ENCODE measurements at regions not wholly inside any gene's neighbourhood (a gene's known extent, or its start where the extent isn't known, plus 50 kb on each side); places are given as distances from the start of the nearest gene placed in this dataset.

DNA sequence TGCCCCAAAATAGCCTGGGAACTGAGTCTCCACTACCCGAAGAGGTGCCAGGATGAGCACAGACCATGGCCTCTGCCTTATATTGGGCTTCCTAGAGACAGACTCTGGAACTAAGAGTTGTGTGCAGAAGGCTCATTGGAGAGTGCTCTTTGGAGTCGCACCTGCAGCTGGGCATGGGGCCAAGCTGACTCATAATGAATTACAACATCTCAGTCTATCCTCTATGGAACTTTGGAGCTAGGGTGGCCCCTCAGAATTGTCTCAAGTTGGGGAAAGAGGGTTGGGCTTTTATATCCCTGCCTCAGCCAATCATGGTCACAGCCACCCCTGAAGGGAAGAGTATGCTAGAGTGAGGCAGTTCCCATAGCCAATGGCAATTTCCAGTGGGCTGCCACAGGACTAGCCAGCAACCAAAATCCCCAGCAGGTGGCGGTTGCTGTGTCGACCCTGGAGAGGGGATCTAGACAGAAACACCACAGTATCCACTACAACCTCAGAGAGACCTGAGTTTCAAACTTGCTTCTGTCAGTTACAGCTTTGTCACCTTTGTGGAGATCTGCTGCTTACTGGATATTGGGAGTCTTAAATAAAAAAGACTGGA, 93.8 kb downstream of the DMRTA2 start:
- peaks cover 14% of the 10 kb centered on the region for H3K4me1 ChIP-seq (ENCODE audit: insufficient read depth, low read length)
- peaks cover 50% of the 10 kb centered on the region for H3K27me3 Mint-ChIP-seq
- no peak overlapping the region for H3K27ac ChIP-seq (ENCODE audit: low read depth in 1 of 2, low read length in 2 of 2)
- CTCF ChIA-PET: no interaction called here
- no peak overlapping the region for H3K27ac Mint-ChIP-seq
- no peak for DNase-seq
- intact Hi-C loops (cut with DNase I, micrococcal nuclease): no loop called here
- peaks cover 21 to 38% of the 10 kb centered on the region in 2 experiments for H3K27me3 ChIP-seq (ENCODE audit: control insufficient read depth in 1 of 2, insufficient read depth in 2 of 2, low read length in 2 of 2)
- no peak for ATAC-seq (ENCODE audit: poor library complexity)
- H3K4me3 ChIP-seq (ENCODE audit: low read length): no peak overlapping the region
- H3K9me3 ChIP-seq (ENCODE audit: control insufficient read depth in 1 of 2, insufficient read depth in 1 of 2, low read length in 2 of 2): peaks cover 0 to 3% of the 10 kb centered on the region in 2 experiments
- TF ChIP-seq, protein P1, sequence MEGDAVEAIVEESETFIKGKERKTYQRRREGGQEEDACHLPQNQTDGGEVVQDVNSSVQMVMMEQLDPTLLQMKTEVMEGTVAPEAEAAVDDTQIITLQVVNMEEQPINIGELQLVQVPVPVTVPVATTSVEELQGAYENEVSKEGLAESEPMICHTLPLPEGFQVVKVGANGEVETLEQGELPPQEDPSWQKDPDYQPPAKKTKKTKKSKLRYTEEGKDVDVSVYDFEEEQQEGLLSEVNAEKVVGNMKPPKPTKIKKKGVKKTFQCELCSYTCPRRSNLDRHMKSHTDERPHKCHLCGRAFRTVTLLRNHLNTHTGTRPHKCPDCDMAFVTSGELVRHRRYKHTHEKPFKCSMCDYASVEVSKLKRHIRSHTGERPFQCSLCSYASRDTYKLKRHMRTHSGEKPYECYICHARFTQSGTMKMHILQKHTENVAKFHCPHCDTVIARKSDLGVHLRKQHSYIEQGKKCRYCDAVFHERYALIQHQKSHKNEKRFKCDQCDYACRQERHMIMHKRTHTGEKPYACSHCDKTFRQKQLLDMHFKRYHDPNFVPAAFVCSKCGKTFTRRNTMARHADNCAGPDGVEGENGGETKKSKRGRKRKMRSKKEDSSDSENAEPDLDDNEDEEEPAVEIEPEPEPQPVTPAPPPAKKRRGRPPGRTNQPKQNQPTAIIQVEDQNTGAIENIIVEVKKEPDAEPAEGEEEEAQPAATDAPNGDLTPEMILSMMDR (IDR thresholded peaks at IDR 0.05): no peak
- no peak overlapping the region for H3K4me3 Mint-ChIP-seq
- no peaks in the 10 kb centered on the region for H3K9me3 Mint-ChIP-seq
- H3K4me1 Mint-ChIP-seq (ENCODE audit: low read depth): peaks cover 14% of the 10 kb centered on the region
- no peaks in the 10 kb centered on the region for H3K36me3 Mint-ChIP-seq (ENCODE audit: low read depth)
- POLR2A ChIA-PET: no interaction called here
- no peaks in the 10 kb centered on the region for H3K36me3 ChIP-seq (ENCODE audit: insufficient read depth, low read length)

DNA sequence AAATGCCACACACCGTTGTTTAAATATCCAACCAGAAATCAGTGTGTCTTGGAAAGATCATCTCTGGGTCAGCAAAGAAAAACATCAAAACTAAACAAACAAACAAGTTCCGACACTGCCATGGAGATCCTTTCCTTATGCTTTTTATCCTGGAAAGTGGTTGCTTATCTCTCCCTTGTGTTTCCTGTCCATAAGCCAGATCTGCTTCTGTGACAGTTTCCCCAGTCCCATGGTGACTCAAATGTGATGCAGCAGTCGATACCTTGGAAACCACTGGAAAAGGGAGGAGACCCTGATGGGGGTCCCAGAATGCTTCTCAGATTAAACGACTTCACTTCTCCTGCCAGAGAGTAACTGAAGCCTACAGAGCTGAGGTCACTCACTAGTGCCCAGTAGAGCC, 94.7 kb downstream of the DMRTA2 start:
- no peak overlapping the region for H3K4me3 ChIP-seq (ENCODE audit: low read length)
- TF ChIP-seq, protein P1 (IDR thresholded peaks at IDR 0.05): no peak
- H3K36me3 Mint-ChIP-seq (ENCODE audit: low read depth): no peaks in the 10 kb centered on the region
- H3K4me1 Mint-ChIP-seq (ENCODE audit: low read depth): peaks cover 9% of the 10 kb centered on the region
- peaks cover 0 to 3% of the 10 kb centered on the region in 2 experiments for H3K9me3 ChIP-seq (ENCODE audit: control insufficient read depth in 1 of 2, insufficient read depth in 1 of 2, low read length in 2 of 2)
- intact Hi-C loops (cut with DNase I, micrococcal nuclease): no loop called here
- peaks cover 13 to 29% of the 10 kb centered on the region in 2 experiments for H3K27me3 ChIP-seq (ENCODE audit: control insufficient read depth in 1 of 2, insufficient read depth in 2 of 2, low read length in 2 of 2)
- no peak overlapping the region for H3K4me3 Mint-ChIP-seq
- H3K27ac ChIP-seq (ENCODE audit: low read depth in 1 of 2, low read length in 2 of 2): no peak overlapping the region
- peaks cover 10% of the 10 kb centered on the region for H3K4me1 ChIP-seq (ENCODE audit: insufficient read depth, low read length)
- no peaks in the 10 kb centered on the region for H3K9me3 Mint-ChIP-seq
- ChIA-PET CTCF (no interaction called here), POLR2A (no interaction called here)
- DNase-seq: no peak
- no peak overlapping the region for H3K27ac Mint-ChIP-seq
- ATAC-seq (ENCODE audit: poor library complexity): no peak
- H3K36me3 ChIP-seq (ENCODE audit: insufficient read depth, low read length): no peaks in the 10 kb centered on the region
- peaks cover 49% of the 10 kb centered on the region for H3K27me3 Mint-ChIP-seq

DNA sequence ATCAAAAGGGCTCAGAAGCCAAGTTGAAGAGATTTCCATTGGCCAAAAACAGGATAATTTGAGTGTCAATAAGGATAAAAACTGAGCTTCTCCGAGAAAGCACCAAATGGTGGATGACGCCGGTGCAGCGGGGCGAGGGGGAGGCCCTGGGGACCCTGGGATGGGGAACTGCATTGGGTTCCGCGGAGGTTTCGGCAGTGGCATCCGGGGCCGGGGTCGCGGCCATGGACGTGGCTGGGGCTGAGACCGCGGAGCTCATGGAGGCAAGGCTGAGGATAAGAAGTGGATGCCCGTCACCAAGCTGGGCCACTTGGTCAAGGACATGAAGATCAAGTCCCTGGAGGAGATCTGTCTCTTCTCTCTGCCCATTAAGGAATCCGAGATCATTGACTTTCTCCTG, 97.2 kb downstream of the DMRTA2 start:
- POLR2A ChIA-PET: no interaction called here

More for the DNA sequence above, 97.2 kb downstream of the DMRTA2 start:
- Mint-ChIP-seq H3K4me3 (no peak overlapping the region), H3K27ac (no peak overlapping the region), H3K4me1 (ENCODE audit: low read depth) (no peaks in the 10 kb centered on the region), H3K9me3 (no peaks in the 10 kb centered on the region), H3K36me3 (ENCODE audit: low read depth) (no peaks in the 10 kb centered on the region), H3K27me3 (peaks cover 41% of the 10 kb centered on the region)
- peaks cover 6 to 9% of the 10 kb centered on the region in 2 experiments for H3K27me3 ChIP-seq (ENCODE audit: control insufficient read depth in 1 of 2, insufficient read depth in 2 of 2, low read length in 2 of 2)
- no peaks in the 10 kb centered on the region for H3K36me3 ChIP-seq (ENCODE audit: insufficient read depth, low read length)
- intact Hi-C loops (cut with DNase I, micrococcal nuclease): no loop called here
- no peaks in the 10 kb centered on the region for H3K9me3 ChIP-seq (ENCODE audit: control insufficient read depth in 1 of 2, insufficient read depth in 1 of 2, low read length in 2 of 2)
- no peak overlapping the region for H3K27ac ChIP-seq (ENCODE audit: low read depth in 1 of 2, low read length in 2 of 2)
- CTCF ChIA-PET: no interaction called here
- ATAC-seq (ENCODE audit: poor library complexity) (no peak), DNase-seq (no peak)
- no peak overlapping the region for H3K4me3 ChIP-seq (ENCODE audit: low read length)
- no peaks in the 10 kb centered on the region for H3K4me1 ChIP-seq (ENCODE audit: insufficient read depth, low read length)
- TF ChIP-seq, protein P1 (IDR thresholded peaks at IDR 0.05): no peak

Data from CD4-positive, alpha-beta T cell (primary cell).